ENCODE measurements at regions not wholly inside any gene's neighbourhood (a gene's known extent, or its start where the extent isn't known, plus 50 kb on each side); places are given as distances from the start of the nearest gene placed in this dataset.
"Not testable (repeated sequence)": the region's sequence is repeated elsewhere in the genome, so short reads cannot be mapped to it uniquely, and the experiment has no call there.

DNA sequence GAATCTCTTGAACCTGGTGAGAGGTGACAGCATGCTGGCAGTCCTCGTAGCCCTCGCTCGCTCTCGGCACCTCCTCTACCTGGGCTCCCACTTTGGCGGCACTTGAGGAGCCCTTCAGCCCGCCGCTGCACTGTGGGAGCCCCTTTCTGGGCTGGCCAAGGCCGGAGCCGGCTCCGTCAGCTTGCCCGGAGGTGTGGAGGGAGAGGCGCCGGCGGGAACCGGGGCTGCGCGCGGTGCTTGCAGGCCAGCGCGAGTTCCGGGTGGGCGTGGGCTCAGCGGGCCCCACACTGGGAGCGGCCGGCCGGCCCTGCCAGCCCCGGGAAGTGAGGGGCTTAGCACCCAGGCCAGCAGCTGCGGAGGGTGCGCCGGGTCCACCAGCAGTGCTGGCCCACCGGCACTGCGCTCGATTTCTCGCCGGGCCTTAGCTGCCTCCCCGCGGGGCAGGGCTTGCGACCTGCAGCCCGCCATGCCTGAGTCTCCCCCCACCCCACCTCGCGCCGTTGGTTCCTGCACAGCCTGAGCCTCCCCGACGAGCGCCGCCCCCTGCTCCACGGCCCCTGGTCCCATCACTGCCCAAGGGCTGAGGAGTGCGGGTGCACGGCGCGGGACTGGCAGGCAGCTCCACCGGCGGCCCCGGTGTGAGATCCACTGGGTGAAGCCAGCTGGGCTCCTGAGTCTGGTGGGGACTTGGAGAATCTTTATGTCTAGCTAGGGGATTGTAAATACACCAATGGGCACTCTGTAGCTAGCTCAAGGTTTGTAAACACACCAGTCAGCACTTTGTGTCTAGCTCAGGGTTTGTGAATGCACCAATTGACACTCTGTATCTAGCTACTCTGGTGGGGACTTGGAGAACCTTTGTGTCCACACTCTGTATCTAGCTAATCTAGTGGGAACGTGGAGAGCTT is 328.3 kb upstream of the KLF4 start:
- 94% methylated on average over 55 of the region's 55 CpGs for WGBS
- not testable (repeated sequence) for DNase-seq (ENCODE audit: low read depth in 6 of 9, low spot score in 9 of 9)

DNA sequence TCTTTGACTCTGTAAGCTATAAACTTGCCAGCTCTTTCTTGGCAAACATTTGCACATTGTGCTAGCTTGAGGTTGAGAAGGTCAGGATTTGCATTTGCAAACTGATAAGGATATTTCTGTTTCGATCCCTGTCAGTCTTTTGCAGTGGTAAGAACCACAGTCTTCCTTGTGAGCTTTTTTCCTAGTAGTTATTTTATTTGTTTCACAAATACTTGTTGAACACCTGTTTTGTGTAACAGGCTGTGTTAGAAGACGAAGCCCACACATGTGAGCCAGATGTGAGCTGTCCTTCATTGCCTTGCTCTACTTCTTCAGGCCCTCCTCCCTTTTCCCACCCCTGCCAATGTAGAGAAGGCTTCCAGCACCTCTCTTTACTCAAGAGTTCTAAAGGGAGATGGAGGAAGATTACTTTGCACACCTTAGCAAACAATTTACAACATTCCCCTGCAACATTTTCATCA is 327.0 kb upstream of the KLF4 start:
- no peak for DNase-seq (ENCODE audit: low read depth in 6 of 9, low spot score in 9 of 9)
- Histone ChIP-seq H3K27ac (ENCODE audit: low read depth in 1 of 2, low read length in 1 of 2) (no peak overlapping the region), H3K4me1 (ENCODE audit: control insufficient read depth in 2 of 2, insufficient read depth in 2 of 2, low read length in 2 of 2) (no peaks in the 10 kb centered on the region), H3K27me3 (ENCODE audit: control insufficient read depth in 2 of 2, insufficient read depth in 1 of 2, low read length in 1 of 2) (no peaks in the 10 kb centered on the region), H3K9me3 (ENCODE audit: control insufficient read depth in 2 of 2, insufficient read depth in 1 of 2, low read length in 1 of 2) (no peaks in the 10 kb centered on the region), H3K36me3 (ENCODE audit: control insufficient read depth in 2 of 2, insufficient read depth in 2 of 2, low read length in 1 of 2) (no peaks in the 10 kb centered on the region), H3K4me3 (ENCODE audit: low read length in 2 of 2) (no peak overlapping the region)
- 96% methylated on average over 2 of the region's 2 CpGs for WGBS

More for the DNA sequence above, 328.3 kb upstream of the KLF4 start:
- not testable (repeated sequence) for H3K4me3 ChIP-seq (ENCODE audit: low read length in 2 of 2); H3K4me1 ChIP-seq (ENCODE audit: control insufficient read depth in 2 of 2, insufficient read depth in 2 of 2, low read length in 2 of 2); H3K36me3 ChIP-seq (ENCODE audit: control insufficient read depth in 2 of 2, insufficient read depth in 2 of 2, low read length in 1 of 2); H3K9me3 ChIP-seq (ENCODE audit: control insufficient read depth in 2 of 2, insufficient read depth in 1 of 2, low read length in 1 of 2); H3K27me3 ChIP-seq (ENCODE audit: control insufficient read depth in 2 of 2, insufficient read depth in 1 of 2, low read length in 1 of 2); H3K27ac ChIP-seq (ENCODE audit: low read depth in 1 of 2, low read length in 1 of 2)

DNA sequence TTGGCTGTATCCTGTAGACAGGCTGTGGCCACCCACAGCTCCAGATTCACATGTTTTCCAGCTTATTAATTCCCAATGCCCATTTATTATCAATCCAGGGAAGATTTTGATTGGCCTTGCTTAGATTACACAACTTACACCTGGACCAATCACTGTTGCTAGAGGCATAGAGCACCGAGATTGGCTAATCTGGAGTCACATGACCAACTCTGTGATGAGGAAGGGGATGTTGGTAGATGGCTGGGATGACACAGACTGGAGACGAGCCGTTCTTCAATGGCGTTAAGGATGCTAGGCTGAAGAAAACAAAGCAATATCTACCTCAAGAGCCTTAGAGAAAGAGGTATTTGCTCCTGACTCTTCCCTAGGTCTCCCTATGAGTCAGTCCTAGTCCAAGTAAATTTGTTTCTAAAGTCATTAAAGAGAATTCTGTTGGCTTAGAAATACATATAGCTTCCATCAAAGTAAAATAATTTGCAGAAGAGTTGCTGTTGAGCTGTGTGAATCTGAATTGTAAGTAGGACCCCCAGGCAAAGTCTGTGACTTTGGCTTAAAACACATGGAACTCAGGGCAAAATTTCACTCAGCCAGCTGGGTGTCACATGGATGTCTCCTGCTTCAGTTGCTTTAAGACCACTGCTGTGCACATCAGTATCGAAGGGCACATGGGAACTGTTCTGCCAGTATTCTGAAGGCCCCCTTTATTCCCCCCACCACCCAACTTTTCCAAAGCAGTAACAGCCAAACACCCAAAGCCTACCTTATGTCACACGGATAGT is 326.4 kb upstream of the KLF4 start:
- Histone ChIP-seq H3K27ac (ENCODE audit: low read depth in 1 of 2, low read length in 1 of 2) (no peak overlapping the region), H3K36me3 (ENCODE audit: control insufficient read depth in 2 of 2, insufficient read depth in 2 of 2, low read length in 1 of 2) (no peaks in the 10 kb centered on the region), H3K4me3 (ENCODE audit: low read length in 2 of 2) (no peak overlapping the region), H3K4me1 (ENCODE audit: control insufficient read depth in 2 of 2, insufficient read depth in 2 of 2, low read length in 2 of 2) (no peaks in the 10 kb centered on the region), H3K9me3 (ENCODE audit: control insufficient read depth in 2 of 2, insufficient read depth in 1 of 2, low read length in 1 of 2) (no peaks in the 10 kb centered on the region), H3K27me3 (ENCODE audit: control insufficient read depth in 2 of 2, insufficient read depth in 1 of 2, low read length in 1 of 2) (no peaks in the 10 kb centered on the region)
- no peak for DNase-seq (ENCODE audit: low read depth in 6 of 9, low spot score in 9 of 9)
- 93% methylated on average over 6 of the region's 6 CpGs for WGBS

DNA sequence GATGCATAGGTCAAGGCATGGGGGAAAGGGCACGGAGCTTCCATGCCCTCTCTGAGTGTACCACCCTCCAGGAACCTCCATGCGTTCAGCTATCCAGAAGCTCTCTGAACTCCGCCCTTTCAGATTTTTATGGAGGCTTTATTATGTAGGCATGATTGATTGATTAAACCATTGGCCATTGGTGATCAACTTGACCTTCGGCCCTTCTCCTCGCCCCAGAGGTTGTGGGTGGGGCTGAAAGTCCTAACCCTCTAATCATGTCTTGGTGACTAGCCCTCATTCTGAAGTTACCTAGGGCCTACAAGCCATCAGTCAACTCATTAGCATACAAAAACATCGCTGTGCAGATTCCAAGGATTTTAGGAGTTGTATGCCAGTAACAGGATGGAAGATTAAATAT is 323.7 kb upstream of the KLF4 start:
- no peaks in the 10 kb centered on the region for H3K9me3 ChIP-seq (ENCODE audit: control insufficient read depth in 2 of 2, insufficient read depth in 1 of 2, low read length in 1 of 2)
- 97% methylated on average over 6 of the region's 6 CpGs for whole genome bisulfite sequencing
- no peaks in the 10 kb centered on the region for H3K36me3 ChIP-seq (ENCODE audit: control insufficient read depth in 2 of 2, insufficient read depth in 2 of 2, low read length in 1 of 2)
- DNase-seq (ENCODE audit: low read depth in 6 of 9, low spot score in 9 of 9): no peak
- no peaks in the 10 kb centered on the region for H3K27me3 ChIP-seq (ENCODE audit: control insufficient read depth in 2 of 2, insufficient read depth in 1 of 2, low read length in 1 of 2)
- no peaks in the 10 kb centered on the region for H3K4me1 ChIP-seq (ENCODE audit: control insufficient read depth in 2 of 2, insufficient read depth in 2 of 2, low read length in 2 of 2)
- no peak overlapping the region for H3K4me3 ChIP-seq (ENCODE audit: low read length in 2 of 2)
- H3K27ac ChIP-seq (ENCODE audit: low read depth in 1 of 2, low read length in 1 of 2): no peak overlapping the region

DNA sequence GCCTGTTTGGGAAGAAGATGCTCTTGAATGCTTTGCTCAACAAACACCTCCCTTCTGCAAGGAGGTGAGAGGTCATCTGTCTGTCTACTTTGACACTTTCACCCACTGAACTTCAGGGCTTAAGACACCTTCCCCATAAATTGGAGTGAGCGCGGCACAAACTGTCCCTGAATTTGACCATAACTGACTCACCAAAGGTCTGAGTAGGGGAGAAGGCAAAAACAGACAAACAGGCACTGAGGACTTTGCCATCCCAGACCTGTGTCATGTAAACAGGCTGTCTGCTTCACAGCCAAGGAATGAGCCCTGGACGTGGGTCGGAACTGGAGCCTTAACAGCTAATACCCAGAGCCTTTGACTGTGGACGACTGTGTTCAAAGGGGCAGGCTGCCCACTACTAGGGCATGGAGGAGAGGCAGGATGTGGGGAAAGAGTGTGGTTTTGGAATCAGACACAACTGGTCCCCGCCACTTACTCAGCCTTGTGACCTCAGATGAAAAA is 320.9 kb upstream of the KLF4 start:
- H3K36me3 ChIP-seq (ENCODE audit: control insufficient read depth in 2 of 2, insufficient read depth in 2 of 2, low read length in 1 of 2): no peaks in the 10 kb centered on the region
- H3K4me3 ChIP-seq (ENCODE audit: low read length in 2 of 2): no peak overlapping the region
- H3K9me3 ChIP-seq (ENCODE audit: control insufficient read depth in 2 of 2, insufficient read depth in 1 of 2, low read length in 1 of 2): no peaks in the 10 kb centered on the region
- H3K4me1 ChIP-seq (ENCODE audit: control insufficient read depth in 2 of 2, insufficient read depth in 2 of 2, low read length in 2 of 2): no peaks in the 10 kb centered on the region
- DNase-seq (ENCODE audit: low read depth in 6 of 9, low spot score in 9 of 9): no peak
- no peak overlapping the region for H3K27ac ChIP-seq (ENCODE audit: low read depth in 1 of 2, low read length in 1 of 2)
- no peaks in the 10 kb centered on the region for H3K27me3 ChIP-seq (ENCODE audit: control insufficient read depth in 2 of 2, insufficient read depth in 1 of 2, low read length in 1 of 2)
- 90% methylated on average over 6 of the region's 6 CpGs for WGBS

DNA sequence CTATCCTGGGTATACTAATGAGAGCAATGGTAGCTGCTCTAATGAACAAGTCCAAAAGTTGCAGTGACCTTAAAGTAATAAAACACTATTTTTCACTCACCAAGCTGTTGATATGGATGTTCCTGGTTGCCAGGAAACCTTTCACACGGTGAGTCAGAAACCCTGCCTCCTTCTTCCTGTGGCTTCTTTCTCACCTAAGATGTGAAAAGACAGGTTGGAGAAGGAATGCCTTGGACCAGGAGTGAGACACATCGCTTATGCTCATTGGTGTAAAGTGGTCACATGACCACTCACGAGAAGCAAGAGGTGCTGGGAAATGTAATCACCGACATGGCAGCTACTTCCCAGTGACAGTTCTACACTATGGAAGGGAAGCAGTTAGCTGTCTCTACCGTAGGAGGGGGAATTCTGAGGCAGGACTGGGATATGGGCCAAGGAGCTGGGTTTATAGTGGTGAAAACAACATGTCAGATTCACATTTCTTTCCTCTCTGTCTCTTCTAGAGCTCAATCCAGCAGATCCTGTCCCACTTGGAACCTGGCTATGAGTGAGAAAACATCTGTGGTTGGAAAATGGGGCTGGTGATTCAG is 320.4 kb upstream of the KLF4 start:
- Histone ChIP-seq H3K36me3 (ENCODE audit: control insufficient read depth in 2 of 2, insufficient read depth in 2 of 2, low read length in 1 of 2) (no peaks in the 10 kb centered on the region), H3K27ac (ENCODE audit: low read depth in 1 of 2, low read length in 1 of 2) (no peak overlapping the region), H3K4me3 (ENCODE audit: low read length in 2 of 2) (no peak overlapping the region), H3K27me3 (ENCODE audit: control insufficient read depth in 2 of 2, insufficient read depth in 1 of 2, low read length in 1 of 2) (no peaks in the 10 kb centered on the region), H3K9me3 (ENCODE audit: control insufficient read depth in 2 of 2, insufficient read depth in 1 of 2, low read length in 1 of 2) (no peaks in the 10 kb centered on the region), H3K4me1 (ENCODE audit: control insufficient read depth in 2 of 2, insufficient read depth in 2 of 2, low read length in 2 of 2) (no peaks in the 10 kb centered on the region)
- WGBS: 87% methylated on average over 5 of the region's 5 CpGs
- no peak for DNase-seq (ENCODE audit: low read depth in 6 of 9, low spot score in 9 of 9)

DNA sequence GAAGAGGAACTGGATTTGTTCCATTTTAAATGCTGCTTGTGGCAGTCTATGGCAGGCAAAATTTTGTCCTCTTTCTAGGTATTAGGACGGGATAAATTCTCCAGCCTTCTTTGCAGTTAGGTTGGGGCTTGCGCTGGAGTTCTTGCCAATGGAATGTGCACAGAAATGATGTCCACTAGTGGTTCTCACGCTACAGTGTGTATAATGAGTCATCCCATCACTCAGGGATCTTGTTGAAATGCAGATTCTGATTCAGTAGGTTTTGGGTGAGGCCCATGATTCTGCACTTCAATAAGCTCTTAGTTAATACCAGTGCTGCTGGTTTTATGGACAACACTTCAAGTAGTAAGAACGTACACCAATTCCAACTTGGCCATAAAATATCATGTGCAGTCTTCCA is 317.6 kb upstream of the KLF4 start:
- no peak for DNase-seq (ENCODE audit: low read depth in 6 of 9, low spot score in 9 of 9)
- 94% methylated on average over 4 of the region's 4 CpGs for WGBS
- no peak overlapping the region for H3K27ac ChIP-seq (ENCODE audit: low read depth in 1 of 2, low read length in 1 of 2)
- no peaks in the 10 kb centered on the region for H3K4me1 ChIP-seq (ENCODE audit: control insufficient read depth in 2 of 2, insufficient read depth in 2 of 2, low read length in 2 of 2)
- no peak overlapping the region for H3K4me3 ChIP-seq (ENCODE audit: low read length in 2 of 2)
- H3K36me3 ChIP-seq (ENCODE audit: control insufficient read depth in 2 of 2, insufficient read depth in 2 of 2, low read length in 1 of 2): no peaks in the 10 kb centered on the region
- H3K9me3 ChIP-seq (ENCODE audit: control insufficient read depth in 2 of 2, insufficient read depth in 1 of 2, low read length in 1 of 2): no peaks in the 10 kb centered on the region
- H3K27me3 ChIP-seq (ENCODE audit: control insufficient read depth in 2 of 2, insufficient read depth in 1 of 2, low read length in 1 of 2): no peaks in the 10 kb centered on the region

DNA sequence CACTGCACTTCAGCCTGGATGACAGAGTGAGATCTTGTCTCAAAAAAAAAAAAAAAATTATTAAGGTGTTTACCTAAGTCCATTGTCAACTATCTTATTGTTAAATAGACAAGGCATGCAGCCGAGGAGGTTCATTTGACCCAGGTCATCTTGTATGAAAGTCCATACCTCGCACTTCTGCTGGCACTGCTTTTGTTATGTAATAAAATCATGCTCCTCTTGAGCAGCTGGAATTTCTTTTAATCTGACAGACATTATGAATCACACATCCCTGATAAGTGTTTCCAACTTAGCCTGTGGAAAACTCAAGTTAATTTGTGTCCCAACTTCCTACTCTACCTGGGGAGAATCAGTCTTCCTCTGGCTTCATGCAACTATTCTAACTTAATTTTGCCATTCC is 315.6 kb upstream of the KLF4 start:
- no peaks in the 10 kb centered on the region for H3K36me3 ChIP-seq (ENCODE audit: control insufficient read depth in 2 of 2, insufficient read depth in 2 of 2, low read length in 1 of 2)
- no peaks in the 10 kb centered on the region for H3K4me1 ChIP-seq (ENCODE audit: control insufficient read depth in 2 of 2, insufficient read depth in 2 of 2, low read length in 2 of 2)
- WGBS: 90% methylated on average over 2 of the region's 2 CpGs
- no peak overlapping the region for H3K27ac ChIP-seq (ENCODE audit: low read depth in 1 of 2, low read length in 1 of 2)
- no peaks in the 10 kb centered on the region for H3K27me3 ChIP-seq (ENCODE audit: control insufficient read depth in 2 of 2, insufficient read depth in 1 of 2, low read length in 1 of 2)
- no peak overlapping the region for H3K4me3 ChIP-seq (ENCODE audit: low read length in 2 of 2)
- no peak for DNase-seq (ENCODE audit: low read depth in 6 of 9, low spot score in 9 of 9)
- no peaks in the 10 kb centered on the region for H3K9me3 ChIP-seq (ENCODE audit: control insufficient read depth in 2 of 2, insufficient read depth in 1 of 2, low read length in 1 of 2)

DNA sequence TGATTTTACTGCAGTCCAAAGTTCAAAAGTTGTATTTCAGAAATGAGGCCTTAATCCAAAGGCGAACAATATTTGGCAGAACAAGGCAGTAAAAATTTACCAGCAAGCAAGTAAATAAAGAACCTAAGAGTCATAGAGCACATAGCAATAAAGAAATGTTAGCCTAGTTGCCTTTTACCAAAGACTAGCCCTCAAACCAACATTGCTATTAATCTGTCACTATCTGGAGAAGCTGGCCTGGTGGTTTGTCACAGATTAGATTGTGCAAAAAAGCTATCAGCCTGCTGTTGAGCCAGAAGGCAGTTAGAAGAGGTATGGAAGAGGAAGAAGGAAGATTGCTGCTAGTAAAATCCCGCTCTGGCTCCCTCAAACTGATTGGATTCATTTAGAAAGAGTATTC is 304.7 kb upstream of the KLF4 start:
- no peaks in the 10 kb centered on the region for H3K4me1 ChIP-seq (ENCODE audit: control insufficient read depth in 2 of 2, insufficient read depth in 2 of 2, low read length in 2 of 2)
- H3K9me3 ChIP-seq (ENCODE audit: control insufficient read depth in 2 of 2, insufficient read depth in 1 of 2, low read length in 1 of 2): no peaks in the 10 kb centered on the region
- H3K4me3 ChIP-seq (ENCODE audit: low read length in 2 of 2): no peak overlapping the region
- H3K36me3 ChIP-seq (ENCODE audit: control insufficient read depth in 2 of 2, insufficient read depth in 2 of 2, low read length in 1 of 2): no peaks in the 10 kb centered on the region
- no peak for DNase-seq (ENCODE audit: low read depth in 6 of 9, low spot score in 9 of 9)
- 96% methylated on average over 2 of the region's 2 CpGs for WGBS
- no peak overlapping the region for H3K27ac ChIP-seq (ENCODE audit: low read depth in 1 of 2, low read length in 1 of 2)
- H3K27me3 ChIP-seq (ENCODE audit: control insufficient read depth in 2 of 2, insufficient read depth in 1 of 2, low read length in 1 of 2): no peaks in the 10 kb centered on the region
